ENCODE measurements at regions not wholly inside any gene's neighbourhood (a gene's known extent, or its start where the extent isn't known, plus 50 kb on each side); places are given as distances from the start of the nearest gene placed in this dataset.
"Not testable (repeated sequence)": the region's sequence is repeated elsewhere in the genome, so short reads cannot be mapped to it uniquely, and the experiment has no call there.

DNA sequence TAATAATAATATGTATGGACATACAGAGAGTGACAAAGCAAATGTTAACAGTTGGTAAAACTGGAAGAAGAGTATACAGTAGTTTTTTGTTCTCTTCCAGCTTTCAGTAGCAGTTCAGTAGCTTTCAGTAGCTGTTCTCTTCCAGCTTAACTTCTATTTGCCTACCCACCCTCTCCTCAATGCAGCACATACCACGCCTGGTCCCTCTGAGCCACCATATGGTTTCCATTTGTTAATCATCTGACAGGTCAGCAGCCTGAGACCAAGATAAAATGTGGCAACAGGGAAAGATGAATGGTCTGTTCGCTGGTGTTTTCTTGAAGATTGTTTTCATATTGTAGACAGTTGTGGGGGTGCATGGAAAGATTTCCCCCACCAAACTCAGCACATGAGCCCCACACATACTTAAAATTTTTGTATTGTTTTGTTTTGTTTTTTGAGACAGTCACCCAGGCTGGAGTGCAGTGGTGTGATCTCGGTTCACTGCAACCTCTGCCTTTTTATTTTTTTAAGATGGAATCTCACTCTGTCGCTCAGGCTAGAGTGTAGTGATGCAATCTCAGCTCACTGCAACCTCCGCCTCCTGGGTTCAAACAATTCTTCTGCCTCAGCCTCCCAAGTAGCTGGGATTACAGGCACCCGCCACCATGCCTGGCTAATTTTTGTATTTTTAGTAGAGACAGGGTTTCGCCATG is 56.8 kb downstream of the ATP6V0E2 start:
- H3K4me1 ChIP-seq; H3K27me3 ChIP-seq; H3K27ac ChIP-seq; H3K36me3 ChIP-seq; H3K4me3 ChIP-seq; H3K9me3 ChIP-seq; DNase-seq (ENCODE audit: low spot score in 2 of 2): not testable (repeated sequence)
- 46 to 56% methylated on average over 7 of the region's 7 CpGs for WGBS, 2 donors

- not testable (repeated sequence) for H3K36me3 ChIP-seq; H3K9me3 ChIP-seq; H3K27me3 ChIP-seq; H3K27ac ChIP-seq; DNase-seq (ENCODE audit: low spot score in 2 of 2); H3K4me3 ChIP-seq; H3K4me1 ChIP-seq
- WGBS, 2 donors = 76 to 78% methylated on average over 5 of the region's 5 CpGs
Measured at GRCh38 chr7:149933776-149934175, 60.0 kb downstream of the ATP6V0E2 start.

GRCh38 chr7:149947346-149947745 is 73.6 kb downstream of the ATP6V0E2 start:
- not testable (repeated sequence) for H3K27ac ChIP-seq; DNase-seq (ENCODE audit: low spot score in 2 of 2); H3K36me3 ChIP-seq; H3K4me3 ChIP-seq; H3K27me3 ChIP-seq; H3K9me3 ChIP-seq; H3K4me1 ChIP-seq
- no CpG with 5 or more reads among the region's 4 CpGs for WGBS, 2 donors

- not testable (repeated sequence) for H3K4me3 ChIP-seq; H3K27ac ChIP-seq; H3K36me3 ChIP-seq; H3K9me3 ChIP-seq; H3K4me1 ChIP-seq; DNase-seq (ENCODE audit: low spot score in 2 of 2); H3K27me3 ChIP-seq
- WGBS, 2 donors = 82 to 84% methylated on average over 9 to 12 of the region's 13 CpGs
Measured at GRCh38 chr7:149948444-149948843, 74.7 kb downstream of the ATP6V0E2 start.

- H3K36me3 ChIP-seq; H3K9me3 ChIP-seq; H3K27me3 ChIP-seq; H3K27ac ChIP-seq; H3K4me1 ChIP-seq; H3K4me3 ChIP-seq; DNase-seq (ENCODE audit: low spot score in 2 of 2): not testable (repeated sequence)
- WGBS, 2 donors = 36 to 40% methylated on average over 6 to 8 of the region's 13 CpGs
Measured at GRCh38 chr7:149949863-149950577, 76.3 kb downstream of the ATP6V0E2 start.

DNA sequence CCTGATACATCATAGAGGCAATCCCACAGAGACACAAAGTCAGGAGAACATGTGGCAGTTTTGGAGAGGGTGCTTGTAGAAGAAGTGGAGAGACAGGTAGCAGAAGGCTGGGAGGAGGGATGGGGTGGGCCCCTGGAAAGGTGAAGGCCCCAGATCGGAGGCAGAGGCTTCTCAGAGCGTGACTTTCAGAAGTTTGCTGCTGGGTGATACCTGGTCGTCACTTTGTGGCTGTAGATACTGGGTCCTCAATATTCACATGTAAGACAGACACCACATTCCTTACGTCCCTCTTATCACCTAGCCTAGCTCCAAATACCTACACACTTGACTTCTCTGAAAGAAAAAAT is 76.8 kb downstream of the ATP6V0E2 start:
- H3K27me3 ChIP-seq; DNase-seq (ENCODE audit: low spot score in 2 of 2); H3K4me3 ChIP-seq; H3K36me3 ChIP-seq; H3K4me1 ChIP-seq; H3K27ac ChIP-seq; H3K9me3 ChIP-seq: not testable (repeated sequence)
- WGBS, 2 donors = no CpG with 5 or more reads among the region's 4 CpGs

DNA sequence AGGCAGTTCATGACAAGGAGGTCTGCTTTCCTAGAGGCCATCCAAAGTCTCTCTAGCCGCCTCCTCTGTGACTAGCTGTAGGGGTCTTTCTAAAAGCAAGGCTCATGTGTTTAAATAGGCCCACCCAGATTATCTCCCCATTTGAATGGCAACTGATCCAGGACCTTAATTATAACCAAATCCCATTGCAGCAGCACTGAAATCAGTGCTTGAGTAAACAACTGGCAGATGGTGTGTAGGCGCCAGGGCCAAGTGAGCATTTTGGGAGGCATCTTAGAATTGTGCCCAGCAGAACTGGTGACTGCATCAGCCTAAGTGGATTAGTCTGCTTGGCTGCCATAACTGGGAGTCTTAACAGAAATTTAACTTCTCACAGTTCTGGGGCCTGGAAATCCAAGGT is 77.8 kb downstream of the ATP6V0E2 start:
- not testable (repeated sequence) for H3K27me3 ChIP-seq; H3K4me1 ChIP-seq; DNase-seq (ENCODE audit: low spot score in 2 of 2); H3K36me3 ChIP-seq; H3K27ac ChIP-seq; H3K9me3 ChIP-seq; H3K4me3 ChIP-seq
- WGBS, 2 donors = 86 to 95% methylated on average over 1 to 2 of the region's 2 CpGs

- H3K27me3 ChIP-seq; H3K36me3 ChIP-seq; H3K9me3 ChIP-seq; DNase-seq (ENCODE audit: low spot score in 2 of 2); H3K27ac ChIP-seq; H3K4me1 ChIP-seq; H3K4me3 ChIP-seq: not testable (repeated sequence)
- WGBS, 2 donors = 61 to 86% methylated on average over 1 to 2 of the region's 2 CpGs
Measured at GRCh38 chr7:149958880-149959279, 85.1 kb downstream of the ATP6V0E2 start.

- not testable (repeated sequence) for H3K4me3 ChIP-seq; H3K27me3 ChIP-seq; H3K9me3 ChIP-seq; H3K36me3 ChIP-seq; H3K27ac ChIP-seq; H3K4me1 ChIP-seq; DNase-seq (ENCODE audit: low spot score in 2 of 2)
Measured at GRCh38 chr7:149960863-149961262, 87.1 kb downstream of the ATP6V0E2 start.

GRCh38 chr7:149961878-149962277 is 88.1 kb downstream of the ATP6V0E2 start:
- H3K27me3 ChIP-seq; H3K9me3 ChIP-seq; H3K4me1 ChIP-seq; H3K36me3 ChIP-seq; H3K27ac ChIP-seq; DNase-seq (ENCODE audit: low spot score in 2 of 2); H3K4me3 ChIP-seq: not testable (repeated sequence)
- WGBS, 2 donors = 79 to 85% methylated on average over 2 of the region's 2 CpGs

GRCh38 chr7:149962685-149963319 is 89.0 kb downstream of the ATP6V0E2 start:
- H3K4me3 ChIP-seq; H3K27ac ChIP-seq; H3K9me3 ChIP-seq; DNase-seq (ENCODE audit: low spot score in 2 of 2); H3K27me3 ChIP-seq; H3K4me1 ChIP-seq; H3K36me3 ChIP-seq: not testable (repeated sequence)
- 35 to 37% methylated on average over 6 to 8 of the region's 8 CpGs for WGBS, 2 donors

DNA sequence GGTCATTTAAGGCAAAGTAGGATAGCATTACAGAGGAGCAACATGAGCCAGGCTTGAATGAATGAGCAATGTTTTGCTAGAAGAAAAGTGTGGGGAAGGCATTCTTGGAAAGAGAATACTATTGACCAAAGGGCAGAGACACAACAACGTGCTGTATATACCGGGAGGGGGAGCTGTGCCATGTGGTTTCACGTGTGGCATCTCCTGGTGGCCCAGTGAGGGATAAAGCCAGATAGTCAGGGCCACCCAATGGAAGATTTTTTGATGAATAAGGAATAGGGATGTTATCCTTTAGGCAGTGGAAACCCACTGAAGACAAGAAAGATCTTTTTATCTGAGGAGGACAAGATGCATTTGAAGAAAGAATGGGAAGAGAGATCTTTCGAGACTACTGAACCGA is 90.2 kb downstream of the ATP6V0E2 start:
- not testable (repeated sequence) for DNase-seq (ENCODE audit: low spot score in 2 of 2); H3K9me3 ChIP-seq; H3K27ac ChIP-seq; H3K4me1 ChIP-seq; H3K4me3 ChIP-seq; H3K36me3 ChIP-seq; H3K27me3 ChIP-seq
- WGBS, 2 donors = 63 to 68% methylated on average over 5 of the region's 5 CpGs

GRCh38 chr7:149966444-149966843 is 92.7 kb downstream of the ATP6V0E2 start:
- DNase-seq (ENCODE audit: low spot score in 2 of 2); H3K27me3 ChIP-seq; H3K27ac ChIP-seq; H3K9me3 ChIP-seq; H3K36me3 ChIP-seq; H3K4me1 ChIP-seq; H3K4me3 ChIP-seq: not testable (repeated sequence)
- 68 to 76% methylated on average over 2 of the region's 2 CpGs for WGBS, 2 donors

DNA sequence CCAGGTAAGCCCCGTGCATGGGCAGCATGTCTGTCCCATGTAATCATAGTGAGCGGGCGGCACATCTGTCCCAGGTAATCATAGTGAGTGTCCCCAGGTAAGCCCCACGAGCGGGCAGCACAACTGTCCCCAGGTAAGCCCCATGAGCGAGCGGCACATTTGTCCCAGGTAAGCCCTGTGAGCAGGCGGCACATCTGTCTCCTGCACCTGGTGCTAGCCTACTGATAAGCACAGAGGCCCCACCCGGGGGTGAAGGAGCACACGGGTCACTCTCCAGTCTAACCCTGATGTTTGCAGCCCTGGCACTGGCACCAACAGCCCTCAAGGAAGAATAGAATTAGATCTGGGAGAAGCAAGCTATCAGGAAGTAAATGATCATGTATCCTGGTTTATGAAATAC is 99.2 kb downstream of the ATP6V0E2 start:
- H3K27me3 ChIP-seq, H3K27ac ChIP-seq: not testable (repeated sequence)
- WGBS, 2 donors = 81 to 95% methylated on average over 2 to 9 of the region's 10 CpGs

More for the DNA sequence above, 99.2 kb downstream of the ATP6V0E2 start:
- DNase-seq (ENCODE audit: low spot score in 2 of 2); H3K4me3 ChIP-seq; H3K36me3 ChIP-seq; H3K9me3 ChIP-seq; H3K4me1 ChIP-seq: not testable (repeated sequence)
